Fibroblast of lung (primary cell): ENCODE measurements at regions not wholly inside any gene's neighbourhood (a gene's known extent, or its start where the extent isn't known, plus 50 kb on each side); places are given as distances from the start of the nearest gene placed in this dataset.

ENCODE experiments used
- EZH2 ChIP-seq: IDR thresholded peaks from 2 replicates; pipeline ENCODE4 v1.5.1; 2012; ENCODE audit warnings: low read length, control low read depth, mild to moderate bottlenecking; ENCODE audit errors: missing control alignments
- TF ChIP-seq, protein P1 (sequence below), 2 donors: IDR thresholded peaks in 1 of 2; conservative IDR thresholded peaks in 1 of 2; 1 replicate in 1 of 2; 2 replicates in 1 of 2; pipeline ENCODE4 v1.5.1; 2011 to 2012; ENCODE audit warnings: low read length in 2 of 2, control low read depth in 1 of 2, inconsistent platforms in 1 of 2, low read depth in 1 of 2, mild to moderate bottlenecking in 1 of 2

DNA sequence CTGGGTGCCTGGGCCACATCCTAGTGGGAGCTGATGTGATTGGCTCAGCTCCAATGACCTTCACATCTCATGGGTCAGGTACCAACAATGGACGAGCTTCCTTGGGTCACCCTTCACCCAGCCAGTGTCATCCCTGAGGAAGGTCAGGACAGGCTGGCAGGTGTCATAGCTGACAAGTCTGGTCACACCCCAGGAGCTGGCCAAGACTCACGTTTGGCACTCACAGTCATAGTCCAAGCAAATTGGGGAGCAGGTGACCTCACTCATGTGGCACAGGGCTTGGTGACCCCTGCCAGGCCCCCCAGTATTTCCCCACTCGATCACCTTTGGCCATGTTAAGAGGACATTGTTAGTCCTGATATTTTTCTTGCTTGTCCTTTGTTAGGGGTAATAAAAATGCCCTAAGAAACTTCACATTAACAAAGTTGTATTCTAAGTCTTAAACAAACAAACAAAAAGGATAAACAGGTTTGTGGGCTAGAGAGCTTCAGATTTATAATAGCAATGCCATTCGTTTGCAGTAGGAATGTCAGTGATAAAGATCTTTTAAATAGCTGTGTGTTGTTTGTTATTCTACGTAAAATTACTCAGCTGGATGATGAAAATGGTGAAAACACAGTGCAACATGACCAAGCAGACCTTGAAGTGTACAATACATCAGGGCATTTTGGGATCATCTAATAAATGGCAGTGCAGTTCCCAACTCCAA is 79.5 kb upstream of the POMGNT2 start:
- TF ChIP-seq, protein P1, sequence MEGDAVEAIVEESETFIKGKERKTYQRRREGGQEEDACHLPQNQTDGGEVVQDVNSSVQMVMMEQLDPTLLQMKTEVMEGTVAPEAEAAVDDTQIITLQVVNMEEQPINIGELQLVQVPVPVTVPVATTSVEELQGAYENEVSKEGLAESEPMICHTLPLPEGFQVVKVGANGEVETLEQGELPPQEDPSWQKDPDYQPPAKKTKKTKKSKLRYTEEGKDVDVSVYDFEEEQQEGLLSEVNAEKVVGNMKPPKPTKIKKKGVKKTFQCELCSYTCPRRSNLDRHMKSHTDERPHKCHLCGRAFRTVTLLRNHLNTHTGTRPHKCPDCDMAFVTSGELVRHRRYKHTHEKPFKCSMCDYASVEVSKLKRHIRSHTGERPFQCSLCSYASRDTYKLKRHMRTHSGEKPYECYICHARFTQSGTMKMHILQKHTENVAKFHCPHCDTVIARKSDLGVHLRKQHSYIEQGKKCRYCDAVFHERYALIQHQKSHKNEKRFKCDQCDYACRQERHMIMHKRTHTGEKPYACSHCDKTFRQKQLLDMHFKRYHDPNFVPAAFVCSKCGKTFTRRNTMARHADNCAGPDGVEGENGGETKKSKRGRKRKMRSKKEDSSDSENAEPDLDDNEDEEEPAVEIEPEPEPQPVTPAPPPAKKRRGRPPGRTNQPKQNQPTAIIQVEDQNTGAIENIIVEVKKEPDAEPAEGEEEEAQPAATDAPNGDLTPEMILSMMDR (conservative IDR thresholded peaks at IDR 0.05 in 1 of 2, IDR thresholded peaks at IDR 0.05 in 1 of 2; ENCODE audit: low read depth in 1 of 2, low read length in 2 of 2), result no peak
- no peak for TF ChIP-seq EZH2
